ENCODE measurements at regions not wholly inside any gene's neighbourhood (a gene's known extent, or its start where the extent isn't known, plus 50 kb on each side); places are given as distances from the start of the nearest gene placed in this dataset.

- Histone ChIP-seq H3K4me3 (ENCODE audit: low read length) (no peak overlapping the region), H3K9me2 (ENCODE audit: insufficient read depth, low read length) (no peaks in the 10 kb centered on the region), H3F3A (ENCODE audit: insufficient read depth, low read length, poor library complexity, severe bottlenecking) (no peaks in the 10 kb centered on the region), H3K9me3 (ENCODE audit: low read length) (no peaks in the 10 kb centered on the region), H2AFZ (ENCODE audit: low read depth, low read length) (no peak overlapping the region), H3K27ac (ENCODE audit: low read length) (no peak overlapping the region), H3K9ac (ENCODE audit: low read length) (no peak overlapping the region), H3K79me2 (replicated peaks; ENCODE audit: insufficient read depth, low read length) (no peaks in the 10 kb centered on the region), H3K36me3 (ENCODE audit: insufficient read depth, low read length) (no peaks in the 10 kb centered on the region), H3K4me2 (ENCODE audit: low read length) (no peak overlapping the region), H4K20me1 (ENCODE audit: insufficient read depth) (no peaks in the 10 kb centered on the region), H3K27me3 (ENCODE audit: insufficient read depth, low read depth, low read length) (no peaks in the 10 kb centered on the region)
- no peak for TF ChIP-seq CTCF (IDR thresholded peaks at IDR 0.05; ENCODE audit: poor library complexity, severe bottlenecking)
- no peak for TF ChIP-seq EZH2 (IDR thresholded peaks at IDR 0.05; ENCODE audit: borderline replicate concordance, insufficient read depth, low read length, poor library complexity, severe bottlenecking)
- TF ChIP-seq TAF1 (IDR thresholded peaks at IDR 0.05; ENCODE audit: low read depth): no peak
- no peak for TF ChIP-seq POLR2AphosphoS5 (IDR thresholded peaks at IDR 0.05)
- no peak for TF ChIP-seq SMC3 (conservative IDR thresholded peaks at IDR 0.05; ENCODE audit: poor library complexity)
- no peak for TF ChIP-seq EP300 (conservative IDR thresholded peaks at IDR 0.05; ENCODE audit: poor library complexity, severe bottlenecking)
- no peak for TF ChIP-seq REST (IDR thresholded peaks at IDR 0.05; ENCODE audit: borderline replicate concordance)
- TF ChIP-seq MXI1 (conservative IDR thresholded peaks at IDR 0.05; ENCODE audit: poor library complexity, severe bottlenecking): no peak
- TF ChIP-seq RAD21 (conservative IDR thresholded peaks at IDR 0.05): no peak
Measured at GRCh38 chr2:221268631-221269030, 303.5 kb downstream of the EPHA4 start.

- Histone ChIP-seq H3K36me3 (ENCODE audit: insufficient read depth, low read length) (no peaks in the 10 kb centered on the region), H2AFZ (ENCODE audit: low read depth, low read length) (no peak overlapping the region), H3K79me2 (replicated peaks; ENCODE audit: insufficient read depth, low read length) (no peaks in the 10 kb centered on the region), H4K20me1 (ENCODE audit: insufficient read depth) (no peaks in the 10 kb centered on the region), H3K27ac (ENCODE audit: low read length) (no peak overlapping the region), H3K9me2 (ENCODE audit: insufficient read depth, low read length) (no peaks in the 10 kb centered on the region), H3K9ac (ENCODE audit: low read length) (no peak overlapping the region), H3K27me3 (ENCODE audit: insufficient read depth, low read depth, low read length) (no peaks in the 10 kb centered on the region), H3K9me3 (ENCODE audit: low read length) (no peaks in the 10 kb centered on the region), H3K4me3 (ENCODE audit: low read length) (no peak overlapping the region), H3K4me2 (ENCODE audit: low read length) (no peak overlapping the region), H3F3A (ENCODE audit: insufficient read depth, low read length, poor library complexity, severe bottlenecking) (no peaks in the 10 kb centered on the region)
- TF ChIP-seq CTCF (IDR thresholded peaks at IDR 0.05; ENCODE audit: poor library complexity, severe bottlenecking) (no peak), REST (IDR thresholded peaks at IDR 0.05; ENCODE audit: borderline replicate concordance) (no peak), EP300 (conservative IDR thresholded peaks at IDR 0.05; ENCODE audit: poor library complexity, severe bottlenecking) (no peak), MXI1 (conservative IDR thresholded peaks at IDR 0.05; ENCODE audit: poor library complexity, severe bottlenecking) (no peak), SMC3 (conservative IDR thresholded peaks at IDR 0.05; ENCODE audit: poor library complexity) (no peak), EZH2 (IDR thresholded peaks at IDR 0.05; ENCODE audit: borderline replicate concordance, insufficient read depth, low read length, poor library complexity, severe bottlenecking) (no peak), POLR2AphosphoS5 (IDR thresholded peaks at IDR 0.05) (no peak), TAF1 (IDR thresholded peaks at IDR 0.05; ENCODE audit: low read depth) (no peak), RAD21 (conservative IDR thresholded peaks at IDR 0.05) (no peak)
Measured at GRCh38 chr2:221270806-221271205, 301.3 kb downstream of the EPHA4 start.
